ENCODE measurements at regions not wholly inside any gene's neighbourhood (a gene's known extent, or its start where the extent isn't known, plus 50 kb on each side); places are given as distances from the start of the nearest gene placed in this dataset.

- Histone ChIP-seq H3K27ac (ENCODE audit: insufficient read depth, low read length) (no peak overlapping the region), H3K4me3 (ENCODE audit: insufficient read depth, low read depth, low read length) (no peak overlapping the region), H3K4me2 (ENCODE audit: low read depth, low read length) (no peak overlapping the region), H3K4ac (ENCODE audit: low read depth, low read length) (no peak overlapping the region), H3K23ac (ENCODE audit: low read depth, low read length) (no peak overlapping the region), H3K79me1 (ENCODE audit: low read depth in 1 of 2, low read length in 2 of 2) (no peaks in the 10 kb centered on the region), H4K8ac (ENCODE audit: low read depth in 2 of 2, low read length in 2 of 2) (no peak overlapping the region), H3K18ac (ENCODE audit: low read depth, low read length) (no peak overlapping the region), H4K91ac (ENCODE audit: insufficient read depth, low read depth, low read length) (no peak overlapping the region), H3K4me1 (ENCODE audit: control insufficient read depth, insufficient read depth, low read length) (no peaks in the 10 kb centered on the region), H2AFZ (replicated peaks; ENCODE audit: low read length, poor library complexity) (no peak overlapping the region), H2AK9ac (replicated peaks; ENCODE audit: low read depth, low read length, poor library complexity) (no peak overlapping the region), H3K9me1 (ENCODE audit: insufficient read depth, low read length) (no peaks in the 10 kb centered on the region), H2BK20ac (ENCODE audit: low read depth, low read length) (no peak overlapping the region), H2BK120ac (ENCODE audit: low read depth, low read length) (no peak overlapping the region), H3K14ac (replicated peaks; ENCODE audit: low read depth, low read length) (no peak overlapping the region), H2BK15ac (ENCODE audit: low read depth, low read length) (no peak overlapping the region), H3K36me3 (ENCODE audit: control insufficient read depth, insufficient read depth, low read length) (no peaks in the 10 kb centered on the region), H4K20me1 (ENCODE audit: insufficient read depth, low read length) (no peaks in the 10 kb centered on the region), H3K27me3 (ENCODE audit: control insufficient read depth, insufficient read depth, low read length) (no peaks in the 10 kb centered on the region), H2AK5ac (ENCODE audit: low read depth, low read length) (no peak overlapping the region), H4K5ac (ENCODE audit: low read depth, low read length) (no peak overlapping the region), H2BK5ac (ENCODE audit: low read depth, low read length, poor library complexity, severe bottlenecking) (no peak overlapping the region), H3K9me3 (ENCODE audit: control insufficient read depth, insufficient read depth, low read length) (0 out of 2 replicates have a peak, but pooled peaks cover 1% of the 10 kb centered on the region), H3K56ac (ENCODE audit: extremely low read depth, insufficient read depth, low read length) (no peak overlapping the region), H3K9ac (ENCODE audit: low read depth, low read length) (no peak overlapping the region)
- no TSS peak for BruUV-seq (replicated peaks)
- ATAC-seq (ENCODE audit: low read depth) (no peak), DNase-seq (no peak)
- TF ChIP-seq RCOR1 (IDR thresholded peaks at IDR 0.05; ENCODE audit: insufficient replicate concordance, low read length) (no peak), USF2 (IDR thresholded peaks at IDR 0.05; ENCODE audit: low read depth, low read length) (no peak), SMC3 (IDR thresholded peaks at IDR 0.05; ENCODE audit: low read depth, low read length) (no peak), POLR2A (IDR thresholded peaks at IDR 0.05; ENCODE audit: low read depth, low read length) (no peak), MXI1 (IDR thresholded peaks at IDR 0.05; ENCODE audit: borderline replicate concordance, low read depth, low read length) (no peak), MAFK (IDR thresholded peaks at IDR 0.05; ENCODE audit: low read depth, low read length) (no peak), RFX5 (IDR thresholded peaks at IDR 0.05; ENCODE audit: low read depth, low read length) (no peak), MAZ (IDR thresholded peaks at IDR 0.05; ENCODE audit: borderline replicate concordance, low read depth, low read length) (no peak), CTCF (conservative IDR thresholded peaks at IDR 0.05; ENCODE audit: low read depth, low read length) (no peak)
- POLR2A ChIA-PET (ENCODE audit: unreplicated experiment): no interaction called here
- dilution Hi-C loops (cut with HindIII; ENCODE audit: low sequenced_read_pairs, unreplicated experiment): no loop called here
- intact Hi-C loops (cut with micrococcal nuclease): no loop called here
- no CpG with 5 or more reads among the region's 1 CpG for WGBS, 2 experiments (ENCODE audit: extremely low coverage in 2 of 2, insufficient read length in 1 of 2)
- CTCF ChIA-PET: no interaction called here
- in situ Hi-C loops (cut with MboI; ENCODE audit: low sequenced_read_pairs): no loop called here
Measured at GRCh38 chr3:25300141-25300540, 127.9 kb upstream of the RARB start.
